ENCODE measurements at regions not wholly inside any gene's neighbourhood (a gene's known extent, or its start where the extent isn't known, plus 50 kb on each side); places are given as distances from the start of the nearest gene placed in this dataset.

- no peak for DNase-seq
Measured at GRCh38 chr6:85396159-85396808, 53.6 kb upstream of the NT5E start.

DNA sequence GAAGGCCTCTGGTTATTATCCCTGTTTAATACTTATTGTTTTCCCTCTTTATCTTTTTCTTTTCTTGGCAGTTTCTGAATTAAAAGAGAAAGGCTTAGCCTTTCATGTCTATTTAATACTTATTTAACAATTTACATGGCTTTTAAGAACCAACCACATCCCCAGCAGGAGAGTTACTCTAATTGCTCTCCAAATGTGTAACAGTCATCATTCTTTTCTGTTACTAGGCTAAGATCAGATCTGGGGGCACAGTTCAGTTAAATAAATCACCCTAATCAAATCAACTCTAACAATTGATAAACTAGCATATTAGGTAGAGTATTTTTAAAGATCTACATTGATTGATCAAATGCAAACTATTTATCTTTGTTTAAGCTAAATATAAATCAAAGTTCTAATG lies 54.1 kb upstream of the NT5E start:
- DNase-seq: no peak

GRCh38 chr6:85394853-85395538 lies 54.9 kb upstream of the NT5E start:
- DNase-seq: peak in 2 of 51 donors; percentile 3 to 12

- DNase-seq: no peak
Measured at GRCh38 chr6:85394199-85394598, 55.7 kb upstream of the NT5E start.

DNA sequence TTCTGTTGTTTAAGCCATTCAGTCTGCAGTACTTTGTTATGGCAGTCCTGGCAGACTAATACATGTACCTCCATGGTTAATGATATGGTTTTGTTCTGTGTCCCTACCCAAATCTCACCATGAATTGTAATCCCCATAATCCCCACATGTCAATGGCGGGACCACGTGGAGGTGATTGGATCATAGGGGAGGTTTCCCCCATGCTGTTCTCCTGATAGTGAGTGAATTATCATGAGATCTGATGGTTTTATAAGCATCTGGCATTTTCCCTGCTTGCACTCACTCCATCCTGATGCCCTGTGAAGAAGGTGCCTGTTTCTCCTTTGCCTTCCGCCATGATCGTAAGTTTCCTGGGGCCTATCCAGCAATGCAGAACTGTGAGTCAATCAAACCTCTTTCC lies 57.5 kb upstream of the NT5E start:
- no peak for DNase-seq

DNA sequence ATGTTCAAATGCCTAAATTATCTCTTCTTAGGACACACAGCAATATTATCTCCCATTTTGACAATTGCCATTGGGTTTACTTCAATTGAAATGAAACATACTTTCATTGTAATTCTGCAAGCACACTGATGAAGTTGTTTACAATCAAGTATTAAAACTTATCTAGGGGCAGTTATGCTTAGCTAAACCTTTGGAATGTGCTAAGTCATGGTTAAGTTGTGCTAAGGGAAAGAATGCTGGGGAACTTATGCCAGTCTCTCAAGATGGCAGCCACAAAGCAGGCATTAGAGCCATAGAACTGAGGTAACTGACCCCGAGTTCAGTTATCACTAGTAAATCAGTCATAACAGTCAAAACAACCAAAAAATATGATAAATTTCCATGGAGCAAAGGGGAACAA lies 59.1 kb upstream of the NT5E start:
- DNase-seq: no peak

DNA sequence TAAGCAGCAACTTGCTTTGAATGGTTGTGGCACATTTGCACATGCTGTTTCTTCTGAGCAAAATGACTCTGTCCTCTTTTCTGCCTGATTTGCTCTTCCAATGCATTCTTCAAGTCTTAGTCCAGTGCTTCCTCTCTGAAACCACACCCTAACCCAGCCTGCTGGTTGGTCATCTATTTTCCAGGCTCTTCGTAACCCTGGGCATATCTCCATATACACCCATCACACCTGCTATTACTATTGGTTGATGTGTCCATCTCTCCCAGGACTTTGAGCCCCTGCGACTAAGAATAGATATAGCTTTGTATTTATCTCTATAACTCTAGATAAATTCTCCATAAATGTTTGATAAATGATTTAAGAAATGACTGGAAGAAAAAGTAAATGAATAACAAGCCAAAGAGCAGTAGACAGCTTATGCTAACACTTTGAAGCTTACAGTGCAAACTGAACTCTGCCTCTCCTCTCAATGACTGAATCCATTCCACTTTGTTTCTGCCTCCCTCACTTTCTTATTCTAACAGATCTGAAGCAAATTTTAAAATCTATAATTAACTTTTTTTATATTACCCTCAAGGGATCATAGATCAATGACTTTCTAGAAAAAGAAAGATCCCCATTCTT lies 59.7 kb upstream of the NT5E start:
- DNase-seq: no peak

DNA sequence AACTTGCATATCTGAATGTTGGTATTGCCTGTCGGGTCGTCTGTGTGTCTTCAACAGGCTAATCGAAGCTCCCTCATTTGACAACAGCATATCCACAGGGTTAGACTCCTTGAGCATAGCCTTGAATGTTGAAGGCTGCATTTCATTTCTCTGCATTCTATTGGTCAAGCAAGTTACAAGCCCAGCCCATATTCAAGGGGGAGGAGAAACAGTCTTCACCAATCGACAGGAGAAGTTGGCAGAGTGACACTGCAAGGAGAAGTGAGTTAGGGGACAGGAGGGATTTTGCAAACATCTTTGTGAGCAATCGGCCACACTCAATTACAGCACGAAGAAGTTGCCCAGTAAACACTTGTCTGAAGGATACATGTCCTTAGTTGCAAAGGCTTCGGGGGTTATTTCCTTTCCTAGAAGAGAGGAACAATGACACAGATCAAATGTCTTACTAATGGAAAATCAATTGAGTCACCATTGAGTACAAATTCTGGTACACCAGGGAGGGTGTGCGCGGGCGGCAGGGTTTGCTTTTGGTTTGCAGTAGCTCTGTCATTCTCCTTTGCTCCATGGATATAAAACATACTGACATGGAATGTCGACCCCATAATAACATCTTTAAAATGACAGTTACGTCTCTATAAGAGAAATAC lies 60.6 kb upstream of the NT5E start:
- no peak for DNase-seq

GRCh38 chr6:85388531-85388930 lies 61.4 kb upstream of the NT5E start:
- DNase-seq: peak in 8 of 51 donors; percentile 1 to 60 (median 10)

DNA sequence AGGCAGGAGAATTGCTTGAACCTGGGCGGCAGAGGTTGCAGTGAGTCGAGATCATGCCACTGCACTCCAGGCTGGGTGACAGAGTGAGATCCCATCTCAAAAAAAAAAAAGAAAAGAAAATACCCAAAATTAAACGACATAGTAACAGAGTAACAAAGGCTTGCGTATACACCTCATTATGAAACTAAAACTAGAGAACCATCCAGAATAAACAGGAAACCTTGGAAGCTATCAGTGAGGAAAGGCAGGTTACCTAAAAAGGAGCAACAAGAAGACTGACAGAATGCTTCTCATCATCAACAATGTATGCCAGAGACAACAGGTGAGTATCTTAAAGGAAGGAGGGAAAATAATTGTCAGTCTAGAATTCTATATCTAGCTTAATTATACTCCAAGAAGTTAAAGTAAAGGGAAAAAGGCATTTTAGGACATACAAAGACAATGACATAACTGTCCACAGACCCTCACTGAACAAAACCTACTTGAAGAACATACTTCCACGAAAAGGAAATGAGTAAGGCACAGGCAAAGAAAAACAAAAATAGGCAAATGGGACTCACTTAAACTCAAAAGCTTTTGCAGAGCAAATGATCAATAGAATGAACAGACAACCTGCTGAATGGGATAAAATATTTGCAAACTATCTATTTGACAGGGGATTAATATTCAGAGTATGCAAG lies 64.1 kb upstream of the NT5E start:
- no peak for DNase-seq

GRCh38 chr6:85383042-85383441 lies 66.8 kb upstream of the NT5E start:
- no peak for DNase-seq

GRCh38 chr6:85382541-85382940 lies 67.3 kb upstream of the NT5E start:
- DNase-seq: no peak

DNA sequence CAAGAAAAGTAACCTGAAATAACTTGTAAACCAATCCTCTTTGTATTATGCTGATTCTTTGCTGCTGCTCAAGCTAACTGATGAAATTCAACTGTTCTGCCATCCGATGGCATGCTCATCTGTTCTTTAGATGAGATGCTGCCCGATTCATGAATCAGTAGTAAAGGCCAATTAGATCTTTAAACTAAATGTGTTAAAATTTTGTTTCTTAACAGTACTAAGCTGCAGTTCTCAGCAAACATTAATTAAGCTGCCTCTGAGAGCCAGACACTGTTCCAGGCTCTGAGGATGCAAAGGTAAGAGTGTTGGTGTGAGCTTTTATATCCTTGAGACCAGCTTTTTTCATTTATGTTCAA lies 77.0 kb upstream of the NT5E start:
- no peak for DNase-seq

DNA sequence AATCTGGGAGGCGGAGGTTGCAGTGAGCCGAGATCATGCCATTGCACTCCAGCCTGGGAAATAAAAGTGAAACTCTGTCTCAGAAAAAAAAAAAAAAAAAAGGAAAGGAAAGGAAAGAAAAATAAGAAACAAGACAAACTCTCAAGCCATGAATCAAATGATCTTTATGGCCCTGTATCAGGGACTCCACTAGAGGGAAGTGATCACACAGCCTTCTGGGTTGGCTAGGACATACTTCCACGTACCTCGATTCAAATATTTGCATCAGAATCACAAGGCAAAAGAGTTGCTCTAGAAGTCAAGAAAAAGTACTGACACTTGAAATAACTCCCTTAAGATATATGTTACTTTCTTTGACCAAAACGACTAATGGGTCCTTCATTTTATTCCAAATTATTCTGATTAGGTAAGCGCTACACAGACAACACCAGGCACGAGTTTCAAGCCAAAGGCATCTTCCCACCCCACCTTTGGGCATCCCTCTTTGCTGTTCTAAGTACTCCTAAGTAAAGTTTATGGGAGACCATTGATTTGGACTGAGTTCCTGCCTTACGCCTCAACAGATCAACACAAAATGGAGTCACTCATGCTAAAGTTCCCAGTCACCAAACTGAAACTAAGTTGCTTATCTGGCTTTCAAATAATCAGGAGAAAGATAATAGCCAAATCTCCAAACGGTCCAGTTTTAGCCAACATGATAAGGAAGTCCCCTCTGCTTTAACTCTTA lies 77.5 kb upstream of the NT5E start:
- no peak for DNase-seq

DNA sequence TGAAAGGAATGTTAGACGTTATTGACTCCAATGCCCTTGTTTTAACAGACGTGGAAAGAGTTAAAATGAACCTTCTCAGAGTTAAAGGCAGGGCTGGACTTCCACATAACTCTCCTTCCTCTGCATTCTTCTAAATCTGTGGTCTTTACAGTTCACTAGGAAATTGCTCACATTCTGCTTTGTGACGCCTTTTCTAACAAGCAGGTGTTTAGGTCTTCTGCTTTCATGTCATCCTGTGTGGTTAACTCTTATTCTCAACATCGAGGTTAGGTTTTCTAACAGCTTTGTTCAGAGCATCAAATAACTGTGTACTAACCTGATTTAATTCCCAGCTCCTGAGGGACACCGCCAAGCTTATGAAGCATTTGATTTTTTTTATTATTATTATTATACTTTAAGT lies 81.3 kb upstream of the NT5E start:
- no peak for DNase-seq

GRCh38 chr6:85364344-85364743 lies 85.5 kb upstream of the NT5E start:
- DNase-seq: no peak

GRCh38 chr6:85363870-85364269 lies 86.0 kb upstream of the NT5E start:
- no peak for DNase-seq

GRCh38 chr6:85362652-85363310 lies 87.1 kb upstream of the NT5E start:
- no peak for DNase-seq

DNA sequence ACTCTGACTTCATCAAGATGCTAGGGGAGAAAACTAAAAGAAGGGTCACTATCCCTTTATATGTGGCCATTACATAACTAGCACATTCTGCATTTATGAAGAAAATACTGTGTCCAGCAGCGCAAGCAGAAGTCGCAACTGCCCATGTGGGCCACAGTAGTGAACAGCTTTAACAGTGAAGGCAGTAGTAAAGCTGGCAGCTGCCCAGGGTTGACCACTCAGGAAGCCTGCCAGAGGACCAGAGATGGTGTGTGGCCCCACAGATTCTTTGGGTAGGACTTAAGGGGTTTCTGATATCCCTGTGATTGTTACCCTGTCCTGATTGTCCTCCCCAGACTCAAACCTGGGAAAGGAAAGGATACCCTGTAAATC lies 88.3 kb upstream of the NT5E start:
- no peak for DNase-seq

DNA sequence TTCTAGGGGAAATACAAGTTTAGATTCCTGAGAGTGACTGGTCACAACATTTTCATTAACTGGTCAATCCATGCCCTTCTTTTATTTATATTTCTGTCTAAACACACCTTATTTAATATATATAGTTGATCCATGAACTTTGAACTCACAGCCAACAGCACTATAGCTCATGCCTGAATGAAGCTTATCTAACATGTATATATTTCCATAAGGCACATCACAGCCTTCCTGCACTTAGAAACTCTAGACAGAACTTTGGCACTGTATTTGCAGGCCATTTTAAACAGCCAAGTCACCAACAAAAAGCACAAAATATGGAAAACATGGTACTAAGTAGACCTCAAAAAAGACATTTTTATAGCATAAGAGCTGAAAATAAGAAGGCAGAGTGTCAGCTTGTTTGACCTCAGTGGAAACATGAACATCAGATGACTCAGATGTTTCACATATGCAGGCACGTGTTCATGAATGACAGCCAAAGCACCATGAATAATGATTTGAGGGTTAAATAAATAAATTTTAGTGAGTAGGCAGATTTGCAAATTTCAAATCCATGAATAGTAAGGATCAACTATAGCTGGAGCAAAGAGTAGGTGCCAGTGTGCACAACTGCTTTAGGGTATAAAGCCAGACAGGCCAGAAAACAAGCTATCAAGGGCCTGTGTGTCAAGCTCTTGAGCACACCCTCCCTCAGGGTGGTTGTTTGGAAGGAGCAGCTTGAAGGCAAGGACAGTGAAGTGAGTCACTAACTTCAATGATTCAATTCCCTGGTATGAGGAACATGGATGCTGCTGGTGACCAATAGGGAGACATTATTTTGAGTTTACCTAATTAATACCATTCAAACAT lies 88.9 kb upstream of the NT5E start:
- DNase-seq: no peak
